ENCODE measurements at regions not wholly inside any gene's neighbourhood (a gene's known extent, or its start where the extent isn't known, plus 50 kb on each side); places are given as distances from the start of the nearest gene placed in this dataset.

GRCh38 chr11:96635655-96636054, 245.8 kb downstream of the JRKL start:
- Mint-ChIP-seq H3K4me3 (ENCODE audit: unreplicated experiment) (no peak overlapping the region), H3K4me1 (ENCODE audit: low read depth, unreplicated experiment) (peaks cover 22% of the 10 kb centered on the region), H3K9me3 (ENCODE audit: unreplicated experiment) (peaks cover 33% of the 10 kb centered on the region), H3K27ac (ENCODE audit: unreplicated experiment) (no peak overlapping the region), H3K27me3 (ENCODE audit: insufficient read depth, unreplicated experiment) (no peaks in the 10 kb centered on the region), H3K36me3 (ENCODE audit: insufficient read depth, unreplicated experiment) (peaks cover 6% of the 10 kb centered on the region)
- no peaks in the 10 kb centered on the region; the same call in 1 of the 2 replicates for H3K36me3 ChIP-seq (ENCODE audit: control insufficient read depth, insufficient read depth, low read length)
- CTCF ChIA-PET, result no interaction called here
- no peak overlapping the region for H3K4me3 ChIP-seq (ENCODE audit: low read depth, low read length)
- no peak for DNase-seq
- peaks cover 11% of the 10 kb centered on the region for H3K4me1 ChIP-seq
- no TSS peak for BruUV-seq (replicated peaks)
- intact Hi-C loops (cut with micrococcal nuclease; ENCODE audit: unreplicated experiment), result no loop called here
- POLR2A ChIA-PET, result no interaction called here
- no peaks in the 10 kb centered on the region for H3K27me3 ChIP-seq (replicated peaks; ENCODE audit: control insufficient read depth, insufficient read depth, low read length)
- H3K9me3 ChIP-seq, result peaks cover 8% of the 10 kb centered on the region
- TF ChIP-seq CTCF (IDR thresholded peaks at IDR 0.05; ENCODE audit: insufficient read depth in 1 of 2, low read depth in 1 of 2, low read length in 1 of 2, severe bottlenecking in 1 of 2, unreplicated experiment in 1 of 2), result no peak

GRCh38 chr11:96641261-96641660, 251.4 kb downstream of the JRKL start:
- TF ChIP-seq CTCF (IDR thresholded peaks at IDR 0.05; ENCODE audit: insufficient read depth in 1 of 2, low read depth in 1 of 2, low read length in 1 of 2, severe bottlenecking in 1 of 2, unreplicated experiment in 1 of 2), result no peak
- peaks cover 40% of the 10 kb centered on the region for H3K4me1 Mint-ChIP-seq (ENCODE audit: low read depth, unreplicated experiment)
- H3K4me3 Mint-ChIP-seq (ENCODE audit: unreplicated experiment), result peak overlapping the region; percentile 40
- CTCF ChIA-PET, result interaction anchor here (1.0 to 1.1 kb wide), 2 partner anchors 177 to 178 kb away, joined by 3 to 6 read pairs; no protein-coding TSS in a partner anchor
- Histone ChIP-seq H3K9me3 (peaks cover 19% of the 10 kb centered on the region), H3K27me3 (replicated peaks; ENCODE audit: control insufficient read depth, insufficient read depth, low read length) (no peaks in the 10 kb centered on the region), H3K36me3 (ENCODE audit: control insufficient read depth, insufficient read depth, low read length) (no peaks in the 10 kb centered on the region), H3K4me3 (ENCODE audit: low read depth, low read length) (no peak overlapping the region), H3K4me1 (peaks cover 34% of the 10 kb centered on the region)
- H3K9me3 Mint-ChIP-seq (ENCODE audit: unreplicated experiment), result peaks cover 24% of the 10 kb centered on the region
- intact Hi-C loops (cut with micrococcal nuclease; ENCODE audit: unreplicated experiment), result loop anchor here (1.0 kb wide), 3 partner anchors 37 to 102 kb away; no protein-coding TSS in a partner anchor
- peaks cover 9% of the 10 kb centered on the region for H3K36me3 Mint-ChIP-seq (ENCODE audit: insufficient read depth, unreplicated experiment)
- H3K27ac Mint-ChIP-seq (ENCODE audit: unreplicated experiment), result peak overlapping the region; percentile 80
- DNase-seq, result peak in 1 of 2 experiments; percentile 38
- BruUV-seq (replicated peaks), result no TSS peak
- H3K27me3 Mint-ChIP-seq (ENCODE audit: insufficient read depth, unreplicated experiment), result no peaks in the 10 kb centered on the region
- POLR2A ChIA-PET, result interaction anchor here (0.5 kb wide), 1 partner anchor 127 kb away, joined by 3 read pairs; no protein-coding TSS in a partner anchor

- no peak overlapping the region for H3K4me3 ChIP-seq (ENCODE audit: low read depth, low read length)
- BruUV-seq (replicated peaks), result no TSS peak
- Mint-ChIP-seq H3K36me3 (ENCODE audit: insufficient read depth, unreplicated experiment) (peaks cover 9% of the 10 kb centered on the region), H3K27ac (ENCODE audit: unreplicated experiment) (peak overlapping the region; percentile 80), H3K4me3 (ENCODE audit: unreplicated experiment) (no peak overlapping the region), H3K27me3 (ENCODE audit: insufficient read depth, unreplicated experiment) (no peaks in the 10 kb centered on the region), H3K4me1 (ENCODE audit: low read depth, unreplicated experiment) (peaks cover 40% of the 10 kb centered on the region), H3K9me3 (ENCODE audit: unreplicated experiment) (peaks cover 24% of the 10 kb centered on the region)
- DNase-seq, result no peak
- CTCF ChIA-PET, result no interaction called here
- no peak for TF ChIP-seq CTCF (IDR thresholded peaks at IDR 0.05; ENCODE audit: insufficient read depth in 1 of 2, low read depth in 1 of 2, low read length in 1 of 2, severe bottlenecking in 1 of 2, unreplicated experiment in 1 of 2)
- POLR2A ChIA-PET, result no interaction called here
- peaks cover 19% of the 10 kb centered on the region for H3K9me3 ChIP-seq
- H3K27me3 ChIP-seq (replicated peaks; ENCODE audit: control insufficient read depth, insufficient read depth, low read length), result no peaks in the 10 kb centered on the region
- peaks cover 34% of the 10 kb centered on the region for H3K4me1 ChIP-seq
- intact Hi-C loops (cut with micrococcal nuclease; ENCODE audit: unreplicated experiment), result no loop called here
- H3K36me3 ChIP-seq (ENCODE audit: control insufficient read depth, insufficient read depth, low read length), result no peaks in the 10 kb centered on the region
Measured at GRCh38 chr11:96642583-96642982, 252.8 kb downstream of the JRKL start.
